Omental fat pad (tissue), 3 donors: ENCODE measurements at regions not wholly inside any gene's neighbourhood (a gene's known extent, or its start where the extent isn't known, plus 50 kb on each side); places are given as distances from the start of the nearest gene placed in this dataset.

Source experiments
- ATAC-seq: fragments of 150-250 bp; one replicate; pipeline ENCODE4 v1.9.1; 2016; ENCODE audit warnings: mild to moderate bottlenecking, moderate library complexity; ENCODE audit not compliant: low FRiP score
- DNase-seq: peaks from one replicate; pipeline ENCODE4 v3.0.0-alpha.2; 2019; ENCODE audit warnings: low spot score
- TF ChIP-seq, protein P1 (sequence below), 3 donors: fragments of 450-650 bp; IDR thresholded peaks; one replicate each; pipeline ENCODE4 v1.5.1; 2016 to 2017; ENCODE audit warnings: antibody characterized with exemption in 3 of 3, mild to moderate bottlenecking in 3 of 3, moderate library complexity in 2 of 3

DNA sequence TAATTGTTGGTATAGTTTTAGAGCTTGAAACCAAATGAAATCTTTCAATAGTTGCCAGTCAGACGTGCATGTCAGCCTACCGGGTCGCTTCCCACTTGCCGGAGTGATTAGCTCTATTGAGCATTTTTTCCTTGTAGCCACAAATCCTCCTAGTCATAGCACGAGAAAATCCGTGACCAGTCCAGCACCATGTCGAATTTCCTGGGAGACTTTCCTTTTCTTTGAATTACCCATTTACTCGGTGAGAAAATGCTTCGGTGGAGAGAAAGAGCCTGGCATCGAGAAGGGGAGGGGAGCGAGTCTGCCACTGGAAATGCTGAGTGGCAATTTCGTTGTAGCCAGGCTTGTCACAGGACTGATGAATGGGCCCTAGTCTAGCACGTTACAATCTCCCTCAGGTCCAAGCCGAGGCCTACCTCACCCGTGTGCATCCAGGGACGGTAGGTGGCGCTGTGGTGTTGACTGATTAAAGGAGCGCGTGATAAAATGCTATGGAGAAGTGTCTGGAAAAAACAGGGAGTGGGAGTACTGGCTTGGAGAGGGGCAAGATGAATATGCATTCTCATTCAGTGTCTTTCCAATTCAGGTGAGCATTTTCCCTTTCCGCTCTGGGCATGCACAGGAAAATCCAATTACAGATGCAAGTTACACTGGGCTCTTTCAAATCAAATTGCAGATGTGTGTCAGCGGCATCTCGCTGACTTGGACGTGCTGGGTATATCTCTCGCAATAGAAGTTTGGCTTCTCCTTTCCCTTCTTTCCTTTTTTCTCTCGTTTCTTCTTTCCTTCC lies 238.8 kb downstream of the EDEM1 start:
- ATAC-seq (peak; percentile 69), DNase-seq (peak; percentile 87)
- TF ChIP-seq, protein P1, sequence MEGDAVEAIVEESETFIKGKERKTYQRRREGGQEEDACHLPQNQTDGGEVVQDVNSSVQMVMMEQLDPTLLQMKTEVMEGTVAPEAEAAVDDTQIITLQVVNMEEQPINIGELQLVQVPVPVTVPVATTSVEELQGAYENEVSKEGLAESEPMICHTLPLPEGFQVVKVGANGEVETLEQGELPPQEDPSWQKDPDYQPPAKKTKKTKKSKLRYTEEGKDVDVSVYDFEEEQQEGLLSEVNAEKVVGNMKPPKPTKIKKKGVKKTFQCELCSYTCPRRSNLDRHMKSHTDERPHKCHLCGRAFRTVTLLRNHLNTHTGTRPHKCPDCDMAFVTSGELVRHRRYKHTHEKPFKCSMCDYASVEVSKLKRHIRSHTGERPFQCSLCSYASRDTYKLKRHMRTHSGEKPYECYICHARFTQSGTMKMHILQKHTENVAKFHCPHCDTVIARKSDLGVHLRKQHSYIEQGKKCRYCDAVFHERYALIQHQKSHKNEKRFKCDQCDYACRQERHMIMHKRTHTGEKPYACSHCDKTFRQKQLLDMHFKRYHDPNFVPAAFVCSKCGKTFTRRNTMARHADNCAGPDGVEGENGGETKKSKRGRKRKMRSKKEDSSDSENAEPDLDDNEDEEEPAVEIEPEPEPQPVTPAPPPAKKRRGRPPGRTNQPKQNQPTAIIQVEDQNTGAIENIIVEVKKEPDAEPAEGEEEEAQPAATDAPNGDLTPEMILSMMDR (IDR thresholded peaks at IDR 0.05) = peak in 1 of 3 donors; percentile 24

DNA sequence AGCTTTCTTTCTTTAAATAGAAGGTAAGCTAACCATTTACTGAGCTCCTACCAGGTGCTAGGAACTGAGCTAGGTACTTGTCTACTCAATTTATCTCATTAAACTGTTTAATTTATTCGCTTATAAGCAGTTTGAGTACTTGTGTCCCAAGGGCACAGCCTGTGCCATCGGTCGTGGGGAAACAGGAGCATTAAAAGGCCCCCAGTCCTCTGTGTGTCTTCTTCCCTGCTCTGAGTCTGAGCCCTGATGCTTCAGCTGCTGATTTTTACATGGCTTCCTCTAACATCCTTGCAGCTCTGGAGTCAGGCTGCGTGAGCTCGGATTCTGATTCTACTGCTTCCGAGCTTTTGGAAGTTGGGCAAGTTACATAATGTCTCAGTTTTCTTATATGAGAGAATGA lies 239.5 kb downstream of the EDEM1 start:
- TF ChIP-seq, protein P1 (IDR thresholded peaks at IDR 0.05) = no peak
- ATAC-seq (no peak), DNase-seq (no peak)

DNA sequence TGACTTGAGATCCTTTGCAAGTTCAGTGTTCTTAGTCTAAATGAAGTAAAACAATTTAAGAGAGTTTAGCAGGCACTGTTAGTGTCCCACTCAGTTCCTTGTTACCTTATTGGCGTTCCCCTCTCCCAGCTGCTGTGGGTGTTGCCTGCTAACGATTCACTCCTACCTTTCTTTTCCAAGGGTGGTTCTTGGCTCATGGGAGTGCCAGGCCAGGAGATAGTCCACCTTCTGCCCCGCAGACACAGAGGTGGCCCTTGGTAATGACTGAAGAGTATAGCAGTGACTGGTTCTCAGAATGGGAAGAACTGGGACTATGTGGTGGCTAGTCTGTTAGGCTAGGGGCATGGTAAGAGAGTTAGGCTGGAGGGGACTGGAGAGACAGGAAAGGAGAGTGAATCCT lies 240.4 kb downstream of the EDEM1 start:
- TF ChIP-seq, protein P1 (IDR thresholded peaks at IDR 0.05) = no peak
- DNase-seq (no peak), ATAC-seq (no peak)

DNA sequence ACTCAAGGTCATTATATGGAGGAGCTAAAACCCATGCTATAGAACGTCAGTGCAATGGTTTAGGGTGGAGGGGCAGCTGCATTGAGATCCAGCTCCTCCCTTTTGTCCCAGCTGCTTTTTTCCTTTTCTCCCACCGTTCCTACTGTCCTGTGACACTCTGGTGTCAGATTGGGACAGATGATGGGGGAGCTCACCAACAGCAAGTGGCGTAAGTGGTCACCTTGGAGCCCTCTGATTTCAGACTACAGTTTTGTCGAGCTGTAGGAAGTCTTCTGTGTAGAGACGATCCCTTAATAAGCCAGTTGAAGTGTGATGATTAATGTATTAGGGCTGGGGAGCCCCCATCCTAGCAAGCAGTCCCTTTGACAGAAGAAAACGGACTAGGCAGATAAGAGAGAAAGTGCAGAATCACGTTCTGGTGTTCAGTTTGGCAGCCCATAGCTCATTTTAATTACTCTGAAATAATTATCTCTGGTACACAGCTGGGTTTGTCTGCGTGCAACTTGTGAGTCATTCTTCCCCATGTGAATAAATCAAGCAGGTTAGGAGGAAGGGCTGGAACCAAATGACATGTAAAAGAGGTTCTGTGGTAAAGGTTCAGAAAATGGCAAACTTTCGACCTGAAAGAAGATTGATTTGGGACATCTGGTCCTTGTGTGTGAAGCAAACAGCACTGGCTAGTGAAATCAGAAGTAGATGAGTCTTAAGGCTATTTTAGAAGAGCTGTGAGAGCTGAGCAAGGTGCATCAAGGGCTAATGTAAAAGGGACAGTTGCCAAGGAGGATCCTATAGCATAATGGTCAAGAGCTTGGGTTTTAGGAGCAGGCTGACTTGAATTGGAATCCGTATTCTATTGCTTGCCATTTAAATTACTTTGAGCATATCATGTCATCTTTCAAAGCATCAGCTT lies 241.4 kb downstream of the EDEM1 start:
- ATAC-seq (peak; percentile 58), DNase-seq (no peak)
- TF ChIP-seq, protein P1 (IDR thresholded peaks at IDR 0.05) = no peak

DNA sequence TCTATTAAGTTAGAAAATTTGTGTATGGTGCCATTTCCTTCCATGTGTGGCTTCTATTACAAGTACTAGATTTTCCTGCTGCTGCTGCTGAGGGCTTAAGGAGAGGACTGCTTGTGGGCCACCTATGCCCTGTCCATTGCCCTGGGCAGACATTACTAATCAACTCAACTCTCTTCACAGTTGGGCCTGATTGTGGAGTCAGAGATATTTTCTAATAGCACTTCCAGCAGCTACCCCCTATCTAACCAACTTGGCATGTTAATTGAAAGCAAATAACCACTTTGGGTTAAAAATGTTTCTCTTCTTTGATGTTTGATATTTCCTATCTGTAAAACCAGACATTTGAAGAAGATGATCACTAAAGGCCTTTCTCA lies 242.0 kb downstream of the EDEM1 start:
- DNase-seq = no peak

DNA sequence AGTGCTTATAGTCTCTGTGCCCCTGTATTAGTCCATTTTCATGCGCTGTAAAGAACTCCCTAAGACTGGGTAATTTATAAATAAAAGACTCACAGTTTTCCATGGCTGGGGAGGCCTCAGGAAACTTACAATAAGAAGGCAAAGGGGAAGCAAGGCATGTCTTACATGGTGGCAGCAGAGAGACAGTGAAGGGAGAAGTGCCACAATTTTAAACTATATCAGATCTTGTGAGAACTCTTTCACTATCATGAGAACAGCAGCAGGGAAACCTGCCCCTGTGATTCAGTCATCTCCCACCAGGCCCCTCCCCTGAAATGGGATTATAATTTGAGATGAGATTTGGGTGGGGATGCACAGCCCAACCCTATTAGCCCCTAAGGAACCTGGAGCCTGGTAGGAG lies 243.2 kb downstream of the EDEM1 start:
- TF ChIP-seq, protein P1 (IDR thresholded peaks at IDR 0.05) = no peak
- ATAC-seq (no peak), DNase-seq (no peak)

More for the DNA sequence above, 242.0 kb downstream of the EDEM1 start:
- no peak for ATAC-seq
- TF ChIP-seq, protein P1 (IDR thresholded peaks at IDR 0.05) = no peak
